D341Med (cell line): ENCODE measurements at regions not wholly inside any gene's neighbourhood (a gene's known extent, or its start where the extent isn't known, plus 50 kb on each side); places are given as distances from the start of the nearest gene placed in this dataset.

Experiments used
- DNase-seq: peaks from one replicate; pipeline ENCODE4 v3.0.0; 2012; ENCODE audit warnings: low spot score

DNA sequence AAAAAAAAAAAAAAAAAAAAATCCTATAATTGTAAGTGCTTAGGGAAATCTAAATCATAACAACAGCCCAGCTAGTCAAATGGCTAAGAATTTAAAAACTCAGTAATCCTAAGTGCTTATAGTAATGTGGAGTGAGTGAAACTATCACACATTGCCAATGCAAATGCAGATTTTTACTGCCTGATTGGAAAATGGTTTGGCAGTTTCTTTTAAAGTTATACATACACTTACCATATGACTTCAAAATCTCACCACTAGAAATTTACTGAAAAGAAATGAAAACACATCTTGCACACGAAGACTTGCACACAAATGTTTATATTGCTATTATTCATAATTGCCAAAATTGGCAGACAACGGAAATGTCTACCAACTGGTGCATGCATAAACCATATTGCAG lies 51.3 kb upstream of the STXBP6 start:
- no peak for DNase-seq
